NCI-H1694 (cell line): ENCODE measurements at regions not wholly inside any gene's neighbourhood (a gene's known extent, or its start where the extent isn't known, plus 50 kb on each side); places are given as distances from the start of the nearest gene placed in this dataset.

Source experiments
- DNase-seq: peaks from one replicate; lab custom pipeline; 2025; lab: John Stamatoyannopoulos, UW

GRCh38 chr4:125944966-125945365, 630.2 kb downstream of the FAT4 start:
- no peak for DNase-seq

GRCh38 chr4:125948021-125948420, 633.3 kb downstream of the FAT4 start:
- no peak for DNase-seq

DNA sequence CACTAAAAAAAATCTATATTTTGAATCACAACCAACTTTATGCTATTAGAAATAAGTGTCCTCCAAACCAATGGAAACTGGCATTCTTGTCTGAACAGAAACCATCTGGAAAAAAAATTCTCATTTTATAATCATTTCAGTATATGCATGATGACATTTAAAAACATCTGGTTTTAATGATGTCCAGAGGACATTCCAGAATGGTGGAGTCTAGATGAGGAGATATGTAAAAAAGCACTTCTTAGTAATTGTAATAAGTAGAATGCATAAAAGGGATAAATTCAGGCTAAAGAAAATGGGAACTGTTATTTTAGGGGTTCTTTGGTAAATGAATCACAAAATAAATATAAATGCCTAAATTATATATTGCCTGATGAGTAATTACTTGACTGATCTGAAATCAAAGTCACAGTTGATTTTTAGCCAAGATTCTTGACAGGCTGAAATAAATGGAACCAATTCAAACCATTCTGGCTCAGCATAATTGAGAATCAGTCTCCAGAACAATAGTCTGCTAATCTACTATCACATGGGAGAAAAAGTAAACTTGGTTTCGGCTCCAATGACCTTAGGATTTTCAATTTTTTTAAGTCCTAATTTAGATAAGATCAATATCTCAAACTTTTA, 636.6 kb downstream of the FAT4 start:
- DNase-seq, result no peak

- DNase-seq, result no peak
Measured at GRCh38 chr4:125952631-125953030, 637.9 kb downstream of the FAT4 start.

DNA sequence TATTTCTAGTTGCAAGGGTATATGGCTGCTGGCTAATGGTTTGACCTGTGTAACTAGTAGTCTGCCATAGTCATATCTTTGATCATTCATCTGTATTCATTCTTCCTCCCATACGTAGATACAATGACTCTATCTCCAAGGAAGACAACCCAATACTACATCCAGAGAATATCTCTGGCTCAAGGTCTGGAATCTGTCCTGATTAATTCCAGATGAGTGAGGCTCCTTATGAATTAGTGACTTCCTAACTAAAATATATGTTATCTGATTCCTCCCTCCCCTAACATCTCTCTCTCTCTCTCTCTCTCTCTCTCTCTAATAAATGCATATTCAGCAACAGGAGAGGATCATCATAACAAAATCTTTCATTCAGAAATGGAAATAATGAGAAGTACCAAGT, 641.5 kb downstream of the FAT4 start:
- no peak for DNase-seq

DNA sequence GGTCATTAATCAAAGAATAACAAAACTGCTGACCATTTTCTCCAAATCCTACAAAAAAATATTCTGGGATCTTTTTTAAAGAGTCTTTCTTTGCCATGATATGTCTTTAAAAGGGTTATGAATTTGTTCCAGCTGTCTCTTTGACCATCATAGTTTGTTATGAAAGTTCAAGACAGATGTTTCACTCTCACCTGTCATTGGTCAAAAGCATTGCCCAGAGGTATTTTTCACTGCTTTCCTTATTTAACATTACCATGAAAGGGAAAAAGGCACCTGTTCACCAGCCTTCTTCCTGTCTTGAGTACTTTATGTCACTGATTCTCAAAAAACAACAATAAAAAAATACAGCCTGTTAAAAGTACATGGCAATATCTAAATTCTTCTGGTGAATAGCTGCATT, 643.8 kb downstream of the FAT4 start:
- DNase-seq, result no peak

- no peak for DNase-seq
Measured at GRCh38 chr4:125961626-125962025, 646.9 kb downstream of the FAT4 start.

GRCh38 chr4:125975861-125976397, 661.2 kb downstream of the FAT4 start:
- no peak for DNase-seq

- DNase-seq, result no peak
Measured at GRCh38 chr4:125979950-125980349, 665.2 kb downstream of the FAT4 start.

GRCh38 chr4:125983168-125983567, 668.4 kb downstream of the FAT4 start:
- no peak for DNase-seq

- no peak for DNase-seq
Measured at GRCh38 chr4:125985856-125986255, 671.1 kb downstream of the FAT4 start.

GRCh38 chr4:125986307-125986706, 671.6 kb downstream of the FAT4 start:
- DNase-seq, result no peak

DNA sequence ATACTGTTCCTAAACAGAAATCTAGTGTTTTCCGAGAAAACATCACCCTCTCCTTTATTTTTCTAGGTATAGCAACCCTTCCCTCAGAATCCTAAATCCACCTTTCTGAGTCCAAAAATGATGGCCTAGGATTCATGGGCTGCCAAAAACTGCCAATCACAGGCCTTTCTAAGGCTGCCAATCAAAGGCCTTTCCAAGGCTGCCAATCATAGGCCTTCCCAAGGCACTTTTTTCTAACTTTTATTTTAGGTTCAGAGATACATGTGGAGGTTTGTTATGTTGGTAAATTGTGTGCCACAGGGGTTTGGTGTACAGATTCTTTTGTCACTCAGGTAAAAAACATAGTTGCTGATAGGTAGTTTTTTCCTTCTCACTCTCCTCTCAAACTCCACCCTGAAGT, 673.7 kb downstream of the FAT4 start:
- DNase-seq, result no peak

- DNase-seq, result no peak
Measured at GRCh38 chr4:125991398-125991797, 676.6 kb downstream of the FAT4 start.

DNA sequence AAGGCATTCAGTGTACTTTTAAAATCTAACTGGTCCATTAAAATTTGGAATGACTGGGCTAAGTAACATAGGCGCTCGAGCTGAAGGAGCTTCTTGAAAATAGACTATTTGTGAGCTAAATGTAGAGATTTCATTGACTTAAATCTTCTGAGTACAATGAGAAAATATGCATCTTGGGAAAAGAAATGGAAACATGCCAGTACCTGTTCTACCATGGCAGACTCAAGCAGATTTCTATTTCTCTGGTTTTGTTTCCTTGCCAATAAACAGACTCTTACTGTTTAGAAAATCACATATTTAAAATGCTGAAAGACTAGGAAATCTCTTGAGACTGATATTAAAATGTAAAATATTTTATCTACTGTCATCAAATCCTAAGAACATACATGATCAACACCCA, 678.1 kb downstream of the FAT4 start:
- no peak for DNase-seq

DNA sequence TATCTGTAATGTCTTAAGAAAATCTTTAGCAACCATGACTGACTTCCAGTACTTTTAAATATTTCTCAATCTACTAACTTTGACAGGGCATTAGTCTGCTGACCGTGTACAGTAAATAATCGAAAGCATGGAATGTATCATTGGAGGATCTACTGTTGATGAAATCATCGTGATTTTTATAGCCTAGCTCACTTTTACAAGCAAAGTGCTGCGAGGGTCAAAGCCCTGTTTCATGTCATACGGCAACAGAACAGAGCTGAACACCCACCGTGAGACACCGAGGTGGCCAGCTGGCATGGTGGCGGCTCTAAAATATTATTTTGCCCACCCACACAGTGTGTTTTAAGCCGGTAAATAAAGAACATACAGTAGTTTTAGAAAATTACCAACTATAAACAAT, 679.3 kb downstream of the FAT4 start:
- DNase-seq, result no peak

- DNase-seq, result no peak
Measured at GRCh38 chr4:125994430-125994829, 679.7 kb downstream of the FAT4 start.

DNA sequence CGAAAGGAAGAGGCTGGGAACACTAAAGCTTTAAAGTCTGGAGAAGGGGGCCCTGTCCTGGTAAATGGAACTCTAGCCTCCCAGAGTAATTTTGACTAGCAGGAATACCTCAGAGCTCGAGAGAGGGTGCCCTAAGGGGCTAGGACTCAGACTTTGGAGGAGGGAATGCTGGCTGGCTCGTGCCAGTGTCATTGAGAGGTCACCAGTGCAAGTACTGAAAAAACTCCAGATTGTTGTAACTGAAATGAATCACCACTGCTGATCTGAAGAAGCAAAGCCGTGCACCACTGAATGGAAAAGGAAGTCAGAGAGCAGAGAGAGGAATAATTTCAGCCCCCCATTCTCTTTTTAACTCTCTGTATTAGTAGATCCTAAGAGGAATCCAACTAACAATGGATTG, 690.2 kb downstream of the FAT4 start:
- no peak for DNase-seq

DNA sequence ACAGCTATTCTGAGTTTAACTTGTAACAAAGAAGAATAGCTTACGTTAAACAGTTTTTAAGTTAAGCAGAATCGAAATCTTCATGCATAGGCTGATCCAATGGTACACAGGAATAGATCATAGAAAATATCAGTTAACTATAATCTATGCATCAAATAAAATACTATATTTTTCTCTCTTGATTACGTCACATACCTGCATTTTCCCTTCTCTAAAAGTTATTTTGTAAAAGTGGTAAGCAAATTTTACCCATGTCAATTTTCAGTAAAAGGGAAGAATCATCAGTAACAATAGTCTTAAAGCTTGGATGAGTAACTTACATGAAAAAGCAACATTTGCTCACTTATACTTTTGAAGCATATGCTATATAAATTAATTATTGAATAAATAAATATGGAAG, 692.4 kb downstream of the FAT4 start:
- DNase-seq, result no peak

- no peak for DNase-seq
Measured at GRCh38 chr4:126012691-126013290, 698.0 kb downstream of the FAT4 start.

DNA sequence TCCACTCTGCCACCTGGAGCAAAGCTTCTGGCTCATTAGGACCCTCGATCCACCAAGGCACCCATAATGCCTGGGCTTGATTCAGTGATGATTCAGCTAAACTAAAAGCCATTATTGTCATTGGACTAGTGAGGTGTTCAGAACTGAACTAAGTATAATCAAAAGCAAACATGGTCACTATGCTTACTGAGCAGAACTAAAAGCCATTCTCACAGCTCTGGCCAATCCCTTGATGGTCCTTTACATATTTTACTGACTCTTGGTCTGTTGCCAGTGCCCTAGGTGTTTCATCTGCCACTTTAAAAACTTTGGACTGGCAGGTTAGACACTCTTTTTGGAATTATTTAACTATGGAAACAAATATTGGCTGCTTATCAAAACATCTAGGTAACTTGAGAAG, 703.5 kb downstream of the FAT4 start:
- no peak for DNase-seq

- no peak for DNase-seq
Measured at GRCh38 chr4:126023896-126024295, 709.1 kb downstream of the FAT4 start.

GRCh38 chr4:126027601-126028000, 712.8 kb downstream of the FAT4 start:
- DNase-seq, result no peak

DNA sequence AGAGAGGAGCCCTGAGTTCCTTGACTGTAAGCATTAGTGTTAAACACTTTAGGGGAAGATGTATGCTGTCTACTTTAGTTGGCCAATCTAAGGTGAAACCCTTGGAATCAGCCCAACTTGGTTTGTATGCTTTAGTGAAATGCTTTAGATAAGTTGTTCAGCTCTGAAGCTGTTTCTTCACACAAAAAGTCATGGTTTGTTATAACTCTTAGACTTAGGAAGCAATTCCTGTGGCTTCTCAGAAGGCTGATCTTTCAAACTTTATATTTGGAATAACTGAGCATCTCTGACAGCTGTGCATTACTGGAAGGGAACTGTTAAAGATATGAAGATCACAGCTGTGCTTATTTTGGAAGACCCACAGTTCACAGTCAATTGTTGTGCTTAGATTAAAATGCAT, 714.1 kb downstream of the FAT4 start:
- no peak for DNase-seq
